ENCODE measurements at regions not wholly inside any gene's neighbourhood (a gene's known extent, or its start where the extent isn't known, plus 50 kb on each side); places are given as distances from the start of the nearest gene placed in this dataset.

- DNase-seq (ENCODE audit: low read depth) = no peak
- in situ Hi-C loops (cut with HindIII; ENCODE audit: low pct_unique_long_range_greater_than_20kb, low sequenced_read_pairs) = no loop called here
Measured at GRCh38 chr1:222865718-222866117, 50.9 kb downstream of the DISP1 start.

GRCh38 chr1:222867316-222867715 lies 52.5 kb downstream of the DISP1 start:
- in situ Hi-C loops (cut with HindIII; ENCODE audit: low pct_unique_long_range_greater_than_20kb, low sequenced_read_pairs) = no loop called here
- DNase-seq (ENCODE audit: low read depth) = no peak

GRCh38 chr1:222876182-222876581 lies 61.3 kb downstream of the DISP1 start:
- in situ Hi-C loops (cut with HindIII; ENCODE audit: low pct_unique_long_range_greater_than_20kb, low sequenced_read_pairs) = no loop called here

GRCh38 chr1:222877854-222878253 lies 63.0 kb downstream of the DISP1 start:
- DNase-seq (ENCODE audit: low read depth) = no peak
- in situ Hi-C loops (cut with HindIII; ENCODE audit: low pct_unique_long_range_greater_than_20kb, low sequenced_read_pairs) = no loop called here

More at GRCh38 chr1:222876182-222876581, 61.3 kb downstream of the DISP1 start:
- no peak for DNase-seq (ENCODE audit: low read depth)

- in situ Hi-C loops (cut with HindIII; ENCODE audit: low pct_unique_long_range_greater_than_20kb, low sequenced_read_pairs) = no loop called here
- no peak for DNase-seq (ENCODE audit: low read depth)
Measured at GRCh38 chr1:222880587-222880986, 65.7 kb downstream of the DISP1 start.

- in situ Hi-C loops (cut with HindIII; ENCODE audit: low pct_unique_long_range_greater_than_20kb, low sequenced_read_pairs) = no loop called here
- no peak for DNase-seq (ENCODE audit: low read depth)
Measured at GRCh38 chr1:222886194-222886854, 71.5 kb downstream of the DISP1 start.

GRCh38 chr1:222886878-222887351 lies 72.1 kb downstream of the DISP1 start:
- no peak for DNase-seq (ENCODE audit: low read depth)
- in situ Hi-C loops (cut with HindIII; ENCODE audit: low pct_unique_long_range_greater_than_20kb, low sequenced_read_pairs) = no loop called here

GRCh38 chr1:222889440-222889839 lies 74.6 kb downstream of the DISP1 start:
- no peak for DNase-seq (ENCODE audit: low read depth)

GRCh38 chr1:222890716-222891115 lies 75.9 kb downstream of the DISP1 start:
- in situ Hi-C loops (cut with HindIII; ENCODE audit: low pct_unique_long_range_greater_than_20kb, low sequenced_read_pairs) = no loop called here
- DNase-seq (ENCODE audit: low read depth) = no peak

More at GRCh38 chr1:222889440-222889839, 74.6 kb downstream of the DISP1 start:
- in situ Hi-C loops (cut with HindIII; ENCODE audit: low pct_unique_long_range_greater_than_20kb, low sequenced_read_pairs) = no loop called here

GRCh38 chr1:222891578-222891977 lies 76.7 kb downstream of the DISP1 start:
- in situ Hi-C loops (cut with HindIII; ENCODE audit: low pct_unique_long_range_greater_than_20kb, low sequenced_read_pairs) = no loop called here
- DNase-seq (ENCODE audit: low read depth) = no peak

GRCh38 chr1:222892137-222892769 lies 77.4 kb downstream of the DISP1 start:
- in situ Hi-C loops (cut with HindIII; ENCODE audit: low pct_unique_long_range_greater_than_20kb, low sequenced_read_pairs) = no loop called here
- DNase-seq (ENCODE audit: low read depth) = no peak

GRCh38 chr1:222893255-222893654 lies 78.4 kb downstream of the DISP1 start:
- in situ Hi-C loops (cut with HindIII; ENCODE audit: low pct_unique_long_range_greater_than_20kb, low sequenced_read_pairs) = no loop called here
- DNase-seq (ENCODE audit: low read depth) = no peak

GRCh38 chr1:222894331-222894730 lies 79.5 kb downstream of the DISP1 start:
- in situ Hi-C loops (cut with HindIII; ENCODE audit: low pct_unique_long_range_greater_than_20kb, low sequenced_read_pairs) = no loop called here
- no peak for DNase-seq (ENCODE audit: low read depth)

- no peak for DNase-seq (ENCODE audit: low read depth)
- in situ Hi-C loops (cut with HindIII; ENCODE audit: low pct_unique_long_range_greater_than_20kb, low sequenced_read_pairs) = no loop called here
Measured at GRCh38 chr1:222896630-222897526, 82.0 kb downstream of the DISP1 start.

GRCh38 chr1:222897527-222898190 lies 82.8 kb downstream of the DISP1 start:
- no peak for DNase-seq (ENCODE audit: low read depth)
- in situ Hi-C loops (cut with HindIII; ENCODE audit: low pct_unique_long_range_greater_than_20kb, low sequenced_read_pairs) = no loop called here

GRCh38 chr1:222898191-222898527 lies 83.3 kb downstream of the DISP1 start:
- in situ Hi-C loops (cut with HindIII; ENCODE audit: low pct_unique_long_range_greater_than_20kb, low sequenced_read_pairs) = no loop called here
- no peak for DNase-seq (ENCODE audit: low read depth)

GRCh38 chr1:222899471-222899870 lies 84.6 kb downstream of the DISP1 start:
- in situ Hi-C loops (cut with HindIII; ENCODE audit: low pct_unique_long_range_greater_than_20kb, low sequenced_read_pairs) = no loop called here
- no peak for DNase-seq (ENCODE audit: low read depth)

- DNase-seq (ENCODE audit: low read depth) = no peak
- in situ Hi-C loops (cut with HindIII; ENCODE audit: low pct_unique_long_range_greater_than_20kb, low sequenced_read_pairs) = no loop called here
Measured at GRCh38 chr1:222904451-222904850, 89.6 kb downstream of the DISP1 start.

GRCh38 chr1:222905151-222905550 lies 90.3 kb downstream of the DISP1 start:
- in situ Hi-C loops (cut with HindIII; ENCODE audit: low pct_unique_long_range_greater_than_20kb, low sequenced_read_pairs) = no loop called here
- DNase-seq (ENCODE audit: low read depth) = no peak

Measured in Caki2 (cell line).